Skeletal muscle tissue (tissue), 3 donors: ENCODE measurements at regions not wholly inside any gene's neighbourhood (a gene's known extent, or its start where the extent isn't known, plus 50 kb on each side); places are given as distances from the start of the nearest gene placed in this dataset.
A peak's percentile ranks its signal among the peaks of the same experiment; 100 is the strongest.

ENCODE experiments used
- H3K27ac ChIP-seq: one replicate; pipeline ENCODE4 v1.7.0; 2013; ENCODE audit warnings: mild to moderate bottlenecking, low read depth, low read length, inconsistent platforms
- H3K27me3 ChIP-seq, 3 donors: one replicate each; pipeline ENCODE4 v1.7.0; 2013; ENCODE audit warnings: low read length in 3 of 3; ENCODE audit not compliant: control insufficient read depth in 3 of 3, insufficient read depth in 3 of 3
- H3K36me3 ChIP-seq, 3 donors: one replicate each; pipeline ENCODE4 v1.7.0; 2013; ENCODE audit warnings: low read length in 3 of 3; ENCODE audit not compliant: control insufficient read depth in 3 of 3, insufficient read depth in 3 of 3
- H3K4me1 ChIP-seq, 3 donors: one replicate each; pipeline ENCODE4 v1.7.0; 2013; ENCODE audit warnings: low read length in 3 of 3, mild to moderate bottlenecking in 3 of 3; ENCODE audit not compliant: control insufficient read depth in 3 of 3, insufficient read depth in 3 of 3
- H3K4me3 ChIP-seq, 3 donors: one replicate each; pipeline ENCODE4 v1.7.0; 2013; ENCODE audit warnings: low read length in 3 of 3
- H3K9ac ChIP-seq, 3 donors: one replicate each; pipeline ENCODE4 v1.7.0; 2013; ENCODE audit warnings: low read length in 3 of 3, mild to moderate bottlenecking in 3 of 3, moderate library complexity in 2 of 3, low read depth in 1 of 3
- H3K9me3 ChIP-seq, 3 donors: one replicate each; pipeline ENCODE4 v1.7.0; 2013; ENCODE audit warnings: low read length in 3 of 3; ENCODE audit not compliant: control insufficient read depth in 3 of 3
- donor health status: Osteomylitis.

DNA sequence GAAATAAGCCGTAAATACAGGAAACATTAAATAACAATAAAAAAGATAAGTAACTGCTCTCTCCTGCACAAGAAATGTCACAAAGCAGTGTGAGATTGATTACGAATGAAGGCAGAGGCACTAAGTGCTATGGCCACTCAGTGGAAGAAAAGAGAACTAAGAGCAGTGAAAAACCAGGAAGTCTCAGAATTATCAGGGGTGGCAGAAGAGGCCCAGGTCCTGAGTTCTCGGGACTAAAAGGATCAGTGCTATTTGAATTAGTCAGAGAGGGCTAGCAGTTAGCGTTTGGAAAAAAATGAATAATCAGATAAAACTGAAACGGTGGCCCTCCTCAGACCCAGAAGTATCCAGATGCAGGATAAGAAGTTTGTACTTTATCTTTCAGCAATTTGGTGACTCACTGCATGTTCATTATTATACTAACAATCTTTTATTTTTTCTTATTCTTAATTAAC lies 367.1 kb downstream of the ZEB2 start:
- Histone ChIP-seq H3K9ac (no peak overlapping the region), H3K4me1 (peaks cover 3 to 7% (median 7%) of the 10 kb centered on the region in 3 donors), H3K4me3 (no peak overlapping the region), H3K9me3 (no peaks in the 10 kb centered on the region), H3K27ac (no peak overlapping the region), H3K36me3 (no peaks in the 10 kb centered on the region), H3K27me3 (no peaks in the 10 kb centered on the region)

DNA sequence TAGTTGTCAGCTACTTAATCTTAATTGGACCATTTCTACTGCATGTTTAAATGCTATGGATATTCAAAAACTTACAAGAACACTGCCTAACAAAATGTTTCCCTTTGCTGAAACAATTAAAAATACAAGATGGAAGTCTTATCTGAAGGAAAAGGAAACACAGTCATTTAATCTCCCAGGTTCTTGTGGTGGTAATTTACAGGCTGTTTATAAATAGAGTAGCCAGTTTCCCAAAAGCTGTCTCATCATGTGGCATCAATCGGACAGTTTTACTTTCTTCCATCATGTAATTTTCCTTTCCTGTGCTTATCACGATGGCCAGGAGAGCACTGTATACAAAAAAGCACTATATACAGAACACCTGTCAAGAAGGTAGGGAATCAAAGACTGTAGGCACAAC lies 368.1 kb downstream of the ZEB2 start:
- Histone ChIP-seq H3K4me1 (peaks cover 2 to 4% (median 3%) of the 10 kb centered on the region in 3 donors), H3K27me3 (no peaks in the 10 kb centered on the region), H3K4me3 (no peak overlapping the region), H3K27ac (no peak overlapping the region), H3K36me3 (no peaks in the 10 kb centered on the region), H3K9me3 (no peaks in the 10 kb centered on the region), H3K9ac (no peak overlapping the region)

DNA sequence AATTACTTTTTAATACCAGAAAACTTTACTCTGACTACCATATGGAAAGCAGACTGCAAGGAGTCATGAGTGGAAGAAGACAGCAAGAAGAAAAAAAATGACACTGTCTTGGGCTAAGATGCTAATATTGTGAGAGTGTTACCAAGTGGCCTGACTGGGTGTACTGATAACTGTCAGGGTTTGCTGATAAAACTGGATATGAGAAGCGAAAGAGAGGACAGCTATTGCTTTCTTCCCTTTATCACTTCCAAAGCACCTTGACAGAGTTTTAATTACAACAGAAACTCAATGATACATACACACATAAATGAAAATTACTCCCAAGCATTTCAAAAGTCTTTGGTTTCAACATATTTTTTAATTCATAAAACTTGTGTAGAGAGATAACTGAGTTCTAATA lies 368.5 kb downstream of the ZEB2 start:
- Histone ChIP-seq H3K9ac (no peak overlapping the region), H3K27ac (no peak overlapping the region)

DNA sequence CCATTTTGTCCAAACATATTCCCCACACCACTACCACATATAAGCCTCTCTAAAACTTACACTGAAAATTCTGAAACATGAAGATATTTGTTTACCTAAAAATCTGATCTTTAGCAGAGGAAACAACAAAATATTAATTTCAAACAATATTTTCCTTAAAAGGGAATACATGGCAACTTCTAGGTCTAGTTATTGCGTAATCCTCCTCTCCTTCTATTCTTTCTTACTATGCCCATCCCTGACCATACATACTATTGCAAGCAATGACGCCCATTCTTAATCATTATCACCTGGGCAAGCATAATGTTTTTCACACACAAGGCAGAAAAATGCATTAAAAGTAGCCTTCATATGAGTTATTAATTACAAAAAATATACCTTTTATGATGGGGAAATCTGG lies 372.6 kb downstream of the ZEB2 start:
- no peak overlapping the region for H3K4me3 ChIP-seq
- no peak overlapping the region for H3K27ac ChIP-seq
- no peaks in the 10 kb centered on the region for H3K9me3 ChIP-seq
- H3K9ac ChIP-seq: no peak overlapping the region
- no peaks in the 10 kb centered on the region for H3K27me3 ChIP-seq
- H3K4me1 ChIP-seq: peaks cover 0 to 4% (median 3%) of the 10 kb centered on the region in 3 donors
- H3K36me3 ChIP-seq: no peaks in the 10 kb centered on the region

More for the DNA sequence above, 368.5 kb downstream of the ZEB2 start:
- no peaks in the 10 kb centered on the region for H3K27me3 ChIP-seq
- H3K36me3 ChIP-seq: no peaks in the 10 kb centered on the region
- no peak overlapping the region for H3K4me3 ChIP-seq
- peaks cover 0 to 4% (median 3%) of the 10 kb centered on the region in 3 donors for H3K4me1 ChIP-seq
- no peaks in the 10 kb centered on the region for H3K9me3 ChIP-seq

DNA sequence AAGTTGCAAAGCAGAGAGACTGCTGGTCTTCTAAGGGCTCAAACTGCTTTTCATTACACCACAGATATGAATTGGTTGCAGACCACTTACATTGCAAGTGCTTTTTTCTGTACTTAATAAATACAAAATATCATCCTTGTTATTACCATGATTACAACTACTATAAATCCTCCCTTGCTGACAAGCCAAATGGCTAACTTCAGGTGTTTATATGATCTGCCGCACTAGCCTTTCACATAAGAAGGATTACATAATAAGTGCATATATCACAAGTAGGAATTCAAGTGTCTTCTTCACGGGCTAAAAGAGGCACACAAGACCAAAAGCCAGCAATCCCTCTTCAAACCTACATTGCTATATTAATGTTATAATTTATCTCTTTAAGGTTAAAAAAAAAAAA lies 373.0 kb downstream of the ZEB2 start:
- H3K9me3 ChIP-seq: no peaks in the 10 kb centered on the region
- no peak overlapping the region for H3K9ac ChIP-seq
- H3K27me3 ChIP-seq: no peaks in the 10 kb centered on the region
- H3K36me3 ChIP-seq: no peaks in the 10 kb centered on the region
- no peak overlapping the region for H3K27ac ChIP-seq
- H3K4me3 ChIP-seq: no peak overlapping the region
- peaks cover 0 to under 1% (median under 1%) of the 10 kb centered on the region in 3 donors for H3K4me1 ChIP-seq

DNA sequence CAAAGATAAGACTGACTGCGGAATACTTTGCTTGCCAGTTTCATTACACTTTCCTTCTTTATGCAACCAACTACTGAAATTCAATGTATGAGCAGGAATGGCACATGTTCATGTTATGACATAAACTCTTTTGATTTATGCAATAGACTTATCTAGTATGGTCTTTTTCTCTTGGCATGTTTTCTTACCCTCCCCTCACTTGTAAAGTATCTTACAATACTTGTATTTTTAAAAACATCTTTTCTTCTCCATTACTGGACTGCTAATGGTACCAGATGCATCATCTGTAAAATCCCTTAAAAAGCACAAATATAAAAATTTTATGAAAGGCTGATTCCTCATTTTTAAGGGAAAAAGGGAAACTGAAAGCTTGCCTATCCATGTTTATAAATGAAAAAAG lies 373.8 kb downstream of the ZEB2 start:
- H3K9me3 ChIP-seq: no peaks in the 10 kb centered on the region
- H3K27ac ChIP-seq: no peak overlapping the region
- H3K27me3 ChIP-seq: no peaks in the 10 kb centered on the region
- H3K4me1 ChIP-seq: no peaks in the 10 kb centered on the region
- no peaks in the 10 kb centered on the region for H3K36me3 ChIP-seq
- no peak overlapping the region for H3K4me3 ChIP-seq
- no peak overlapping the region for H3K9ac ChIP-seq

DNA sequence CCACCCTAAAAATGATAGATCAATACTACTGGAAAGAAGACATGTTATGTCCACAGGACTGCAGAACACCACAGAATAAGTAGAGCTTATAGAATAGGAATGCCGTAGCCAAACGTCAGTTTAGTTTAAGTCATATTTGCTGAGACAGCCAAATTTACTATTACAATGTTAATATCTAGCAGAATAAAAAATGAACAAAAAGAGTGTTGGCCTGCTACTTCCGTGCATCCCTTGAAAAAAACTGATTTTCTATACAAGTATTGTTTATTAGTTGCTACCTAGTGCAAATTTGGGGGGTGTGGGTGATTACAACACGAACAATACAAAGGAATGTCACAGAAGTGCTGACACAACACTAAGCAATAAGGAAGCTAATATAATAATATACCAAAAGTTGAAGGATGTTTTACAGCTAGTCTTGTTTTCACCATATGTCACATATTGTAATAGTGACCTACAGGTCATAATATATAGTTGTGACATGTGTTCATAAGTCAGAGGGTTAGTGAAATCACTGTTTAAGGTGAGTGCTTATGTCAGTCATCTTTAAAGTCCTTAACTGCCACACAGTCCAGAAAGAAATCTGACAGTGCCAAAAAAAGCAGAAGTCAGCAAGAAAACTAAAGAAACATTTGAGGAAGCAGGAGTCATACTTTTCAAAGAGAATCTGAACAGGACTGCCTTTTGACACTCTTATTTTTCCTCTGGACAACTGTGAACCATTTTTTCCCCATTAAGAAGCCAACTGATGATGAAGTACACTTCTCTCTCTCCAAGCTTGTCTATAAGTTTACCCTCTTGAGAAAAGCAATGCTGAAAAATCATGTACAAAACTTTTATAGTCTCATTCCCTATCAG lies 376.4 kb downstream of the ZEB2 start:
- Histone ChIP-seq H3K4me3 (no peak overlapping the region), H3K9me3 (no peaks in the 10 kb centered on the region), H3K9ac (no peak overlapping the region), H3K36me3 (no peaks in the 10 kb centered on the region), H3K4me1 (no peaks in the 10 kb centered on the region), H3K27ac (no peak overlapping the region), H3K27me3 (no peaks in the 10 kb centered on the region)

DNA sequence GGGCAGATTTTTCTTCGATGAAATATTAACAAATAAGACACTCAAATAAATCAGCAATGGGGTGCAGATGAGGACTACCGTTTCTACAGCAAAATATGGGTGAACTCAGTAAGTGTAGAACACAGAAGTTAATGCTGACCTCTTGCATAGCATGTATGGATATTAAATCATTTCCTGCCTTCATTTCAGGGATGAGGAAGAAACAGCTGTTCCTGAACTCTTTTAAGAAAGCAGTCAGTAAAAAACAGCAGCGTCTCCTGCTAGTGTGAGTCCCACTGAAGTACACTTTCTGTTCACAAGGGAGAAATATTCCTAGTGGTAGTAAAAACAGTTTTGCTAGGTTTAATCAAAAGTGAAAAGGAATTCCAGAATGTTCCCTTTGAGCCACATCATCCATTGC lies 379.0 kb downstream of the ZEB2 start:
- Histone ChIP-seq H3K9ac (no peak overlapping the region), H3K27ac (no peak overlapping the region)

DNA sequence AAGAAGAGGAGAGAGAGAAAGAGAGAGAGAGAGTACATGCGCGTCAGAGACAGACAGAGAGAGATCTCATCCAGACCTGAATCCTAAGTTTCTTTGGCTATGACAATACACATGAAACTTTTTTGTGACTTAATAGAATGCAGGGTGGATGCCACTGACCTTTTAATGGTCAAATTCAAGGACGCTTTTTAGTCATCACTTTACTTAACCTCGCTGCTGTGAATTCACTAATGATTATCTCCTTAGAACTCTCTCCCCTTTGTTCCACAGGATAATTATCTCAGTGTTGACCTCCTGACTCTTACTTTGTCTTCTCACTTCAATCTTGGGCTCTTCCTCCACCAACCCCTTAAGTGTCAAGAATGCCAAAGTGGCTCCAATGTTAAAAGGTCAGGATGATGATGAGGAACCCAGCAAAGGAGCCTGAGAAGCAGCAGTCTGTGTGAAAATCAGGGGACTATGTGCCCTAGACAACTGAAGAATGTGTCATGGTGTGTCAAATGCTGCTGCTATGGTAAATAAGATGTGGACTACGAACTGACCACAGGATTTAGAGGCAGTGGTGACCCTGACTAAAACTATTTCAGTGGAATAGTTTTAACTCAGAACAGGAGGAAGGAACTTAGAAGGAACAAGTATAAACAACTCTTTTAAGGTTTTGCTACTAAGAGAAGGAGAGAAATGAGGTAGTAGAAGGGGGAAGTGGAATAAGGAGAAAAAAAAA lies 382.1 kb downstream of the ZEB2 start:
- Histone ChIP-seq H3K4me3 (no peak overlapping the region), H3K27ac (peak overlapping the region; percentile 8), H3K9me3 (no peaks in the 10 kb centered on the region), H3K27me3 (no peaks in the 10 kb centered on the region), H3K4me1 (no peaks in the 10 kb centered on the region), H3K36me3 (peaks cover 0 to 2% (median 0%) of the 10 kb centered on the region in 3 donors), H3K9ac (no peak overlapping the region)

More for the DNA sequence above, 379.0 kb downstream of the ZEB2 start:
- H3K4me1 ChIP-seq: no peaks in the 10 kb centered on the region
- H3K27me3 ChIP-seq: no peaks in the 10 kb centered on the region
- no peaks in the 10 kb centered on the region for H3K36me3 ChIP-seq
- H3K4me3 ChIP-seq: no peak overlapping the region
- H3K9me3 ChIP-seq: no peaks in the 10 kb centered on the region

DNA sequence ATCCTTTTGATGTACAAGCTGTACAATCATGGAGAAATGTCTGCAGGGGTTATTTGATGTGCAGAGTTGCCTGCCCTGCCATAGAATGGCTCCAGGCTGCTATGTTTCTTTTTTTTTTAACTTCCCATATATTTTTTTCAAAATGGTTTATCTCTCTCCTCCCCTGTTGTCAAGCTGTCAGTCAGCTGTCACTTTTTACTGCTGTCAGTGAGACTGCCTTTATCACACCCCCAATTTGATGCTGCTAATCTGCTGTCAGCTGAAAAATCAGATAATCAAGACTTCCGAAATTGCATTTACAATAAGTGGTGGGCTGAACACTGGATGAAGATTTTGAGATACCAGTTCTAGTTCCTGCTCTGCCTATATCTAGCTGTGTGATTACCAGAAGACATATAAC lies 382.6 kb downstream of the ZEB2 start:
- Histone ChIP-seq H3K4me3 (no peak overlapping the region), H3K9ac (no peak overlapping the region), H3K36me3 (peaks cover 0 to 2% (median 0%) of the 10 kb centered on the region in 3 donors), H3K9me3 (no peaks in the 10 kb centered on the region), H3K27me3 (no peaks in the 10 kb centered on the region), H3K27ac (peak overlapping the region; percentile 8), H3K4me1 (no peaks in the 10 kb centered on the region)
